Hepatic stellate cell (primary cell): ENCODE measurements at regions not wholly inside any gene's neighbourhood (a gene's known extent, or its start where the extent isn't known, plus 50 kb on each side); places are given as distances from the start of the nearest gene placed in this dataset.
A peak's percentile ranks its signal among the peaks of the same experiment; 100 is the strongest.

ENCODE experiments used
- DNase-seq: peaks from one replicate; pipeline ENCODE4 v3.0.0; 2011; ENCODE audit warnings: low spot score

GRCh38 chr16:81185416-81185815 lies 53.1 kb upstream of the BCO1 start:
- DNase-seq: no peak

GRCh38 chr16:81181013-81181720 lies 57.3 kb upstream of the BCO1 start:
- peak; percentile 91 for DNase-seq

- DNase-seq: no peak
Observed at GRCh38 chr16:81180578-81180977, 57.9 kb upstream of the BCO1 start.

- no peak for DNase-seq
Observed at GRCh38 chr16:81179219-81179618, 59.3 kb upstream of the BCO1 start.

- peak; percentile 61 for DNase-seq
Observed at GRCh38 chr16:81175325-81175891, 63.1 kb upstream of the BCO1 start.

- DNase-seq: no peak
Observed at GRCh38 chr16:81174644-81175324, 63.7 kb upstream of the BCO1 start.

- no peak for DNase-seq
Observed at GRCh38 chr16:81172769-81173658, 65.5 kb upstream of the BCO1 start.

- DNase-seq: no peak
Observed at GRCh38 chr16:81170824-81171223, 67.7 kb upstream of the BCO1 start.

- DNase-seq: no peak
Observed at GRCh38 chr16:81168406-81168805, 70.1 kb upstream of the BCO1 start.

- DNase-seq: no peak
Observed at GRCh38 chr16:81167851-81168250, 70.6 kb upstream of the BCO1 start.

GRCh38 chr16:81166417-81167300 lies 70.5 kb upstream of the GCSH start:
- no peak for DNase-seq

- no peak for DNase-seq
Observed at GRCh38 chr16:81165411-81166097, 69.4 kb upstream of the GCSH start.

- no peak for DNase-seq
Observed at GRCh38 chr16:81164958-81165357, 68.8 kb upstream of the GCSH start.

- no peak for DNase-seq
Observed at GRCh38 chr16:81164481-81164880, 68.3 kb upstream of the GCSH start.

GRCh38 chr16:81163671-81164070 lies 67.5 kb upstream of the GCSH start:
- no peak for DNase-seq

GRCh38 chr16:81158964-81159363 lies 62.8 kb upstream of the GCSH start:
- no peak for DNase-seq

GRCh38 chr16:81155769-81156168 lies 59.6 kb upstream of the GCSH start:
- no peak for DNase-seq

GRCh38 chr16:81151648-81152310 lies 55.6 kb upstream of the GCSH start:
- DNase-seq: no peak

- no peak for DNase-seq
Observed at GRCh38 chr16:81149614-81150013, 53.4 kb upstream of the GCSH start.

GRCh38 chr16:81148277-81148676 lies 52.1 kb upstream of the GCSH start:
- DNase-seq: no peak
